ENCODE measurements at regions not wholly inside any gene's neighbourhood (a gene's known extent, or its start where the extent isn't known, plus 50 kb on each side); places are given as distances from the start of the nearest gene placed in this dataset.

DNA sequence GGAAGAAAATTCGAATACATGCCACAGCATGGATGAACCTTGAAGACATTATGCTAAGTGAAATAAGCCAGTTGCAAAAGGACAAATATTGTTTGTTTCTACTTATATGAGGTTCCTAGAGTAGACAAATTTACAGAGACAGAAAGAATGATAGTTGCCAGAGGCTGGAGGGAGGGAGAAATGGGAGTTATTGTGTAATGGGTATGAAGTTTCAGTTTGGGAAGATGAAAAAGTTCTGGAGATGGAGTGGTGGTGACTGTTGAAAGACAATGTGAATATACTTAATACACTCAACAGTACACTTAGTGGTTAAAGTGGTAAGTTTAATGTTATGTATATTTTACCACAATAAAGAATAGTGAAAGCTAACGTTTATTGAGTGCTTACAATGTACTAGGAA lies 99.6 kb upstream of the SLC44A1 start:
- no peak overlapping the region for H3K4me3 ChIP-seq (ENCODE audit: low read depth, poor library complexity, severe bottlenecking)
- TF ChIP-seq, protein P1, sequence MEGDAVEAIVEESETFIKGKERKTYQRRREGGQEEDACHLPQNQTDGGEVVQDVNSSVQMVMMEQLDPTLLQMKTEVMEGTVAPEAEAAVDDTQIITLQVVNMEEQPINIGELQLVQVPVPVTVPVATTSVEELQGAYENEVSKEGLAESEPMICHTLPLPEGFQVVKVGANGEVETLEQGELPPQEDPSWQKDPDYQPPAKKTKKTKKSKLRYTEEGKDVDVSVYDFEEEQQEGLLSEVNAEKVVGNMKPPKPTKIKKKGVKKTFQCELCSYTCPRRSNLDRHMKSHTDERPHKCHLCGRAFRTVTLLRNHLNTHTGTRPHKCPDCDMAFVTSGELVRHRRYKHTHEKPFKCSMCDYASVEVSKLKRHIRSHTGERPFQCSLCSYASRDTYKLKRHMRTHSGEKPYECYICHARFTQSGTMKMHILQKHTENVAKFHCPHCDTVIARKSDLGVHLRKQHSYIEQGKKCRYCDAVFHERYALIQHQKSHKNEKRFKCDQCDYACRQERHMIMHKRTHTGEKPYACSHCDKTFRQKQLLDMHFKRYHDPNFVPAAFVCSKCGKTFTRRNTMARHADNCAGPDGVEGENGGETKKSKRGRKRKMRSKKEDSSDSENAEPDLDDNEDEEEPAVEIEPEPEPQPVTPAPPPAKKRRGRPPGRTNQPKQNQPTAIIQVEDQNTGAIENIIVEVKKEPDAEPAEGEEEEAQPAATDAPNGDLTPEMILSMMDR (IDR thresholded peaks at IDR 0.05), result no peak
- no peak for TF ChIP-seq POLR2A (IDR thresholded peaks at IDR 0.05)
- DNase-seq (ENCODE audit: low spot score in 2 of 2), result no peak
- intact Hi-C loops (cut with DNase I; ENCODE audit: low total_unique reads), result no loop called here
- 70 to 73% methylated on average over 2 of the region's 2 CpGs for WGBS, 2 donors

DNA sequence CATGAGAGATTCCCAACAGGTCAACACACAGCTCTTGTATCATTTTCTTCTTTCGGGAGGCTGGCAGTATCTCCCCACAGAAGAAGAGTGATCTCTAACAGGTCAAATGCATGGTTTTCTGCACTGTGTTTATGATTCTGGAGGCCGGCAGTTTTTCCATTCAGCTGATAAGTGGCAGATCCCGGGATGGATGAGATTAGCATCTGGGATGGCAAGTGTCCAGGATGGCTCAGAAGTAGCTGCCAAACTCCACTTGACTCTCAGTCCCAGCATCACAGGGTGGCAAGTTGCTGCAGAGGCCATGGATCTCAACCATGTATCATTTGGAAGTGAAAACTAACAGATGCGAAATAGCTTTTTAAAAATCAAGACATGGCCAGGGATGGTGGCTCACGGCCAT lies 97.8 kb upstream of the SLC44A1 start:
- intact Hi-C loops (cut with DNase I; ENCODE audit: low total_unique reads), result no loop called here
- 50 to 57% methylated on average over 5 of the region's 5 CpGs for WGBS, 2 donors
- no peak overlapping the region for H3K4me3 ChIP-seq (ENCODE audit: low read depth, poor library complexity, severe bottlenecking)
- TF ChIP-seq, protein P1 (IDR thresholded peaks at IDR 0.05), result no peak
- TF ChIP-seq POLR2A (IDR thresholded peaks at IDR 0.05), result no peak
- no peak for DNase-seq (ENCODE audit: low spot score in 2 of 2)

DNA sequence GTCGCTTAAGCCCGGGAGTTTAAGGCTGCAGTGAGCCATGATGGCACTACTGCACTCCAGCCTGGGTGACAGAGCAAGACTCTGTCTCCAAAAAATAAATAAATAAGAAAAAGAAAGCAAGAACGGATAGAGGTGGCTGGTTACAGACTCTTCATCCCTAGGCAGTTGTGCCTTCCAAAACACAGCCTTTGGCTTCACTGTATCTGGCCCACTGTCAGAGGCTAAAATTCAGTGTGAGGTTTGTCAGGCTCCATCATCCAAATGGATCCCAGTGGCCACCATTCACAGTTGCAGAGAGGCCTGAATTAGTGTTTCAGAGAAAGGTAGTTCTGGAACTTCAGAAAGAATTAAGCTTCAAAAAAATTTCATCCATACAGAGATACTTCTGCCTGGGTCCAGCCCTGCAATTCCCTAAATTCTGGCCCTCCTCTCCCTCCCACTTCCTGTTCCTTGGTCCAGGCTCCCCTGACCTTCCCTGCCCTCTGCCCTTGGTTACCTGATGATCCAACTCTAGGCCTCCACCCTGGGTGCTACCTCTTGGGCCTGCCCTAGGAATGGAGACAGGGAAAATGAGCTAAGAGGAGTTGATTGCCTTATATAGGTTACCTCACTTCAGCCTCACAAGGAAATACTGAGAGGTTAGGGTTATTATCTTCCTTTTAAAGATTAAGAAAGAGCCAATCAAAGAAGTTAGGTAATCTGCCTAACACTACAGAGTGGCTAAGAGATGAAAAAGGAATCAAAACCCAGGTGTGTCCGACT lies 97.2 kb upstream of the SLC44A1 start:
- no peak for DNase-seq (ENCODE audit: low spot score in 2 of 2)
- TF ChIP-seq POLR2A (IDR thresholded peaks at IDR 0.05), result no peak
- TF ChIP-seq, protein P1 (IDR thresholded peaks at IDR 0.05), result no peak
- no peak overlapping the region for H3K4me3 ChIP-seq (ENCODE audit: low read depth, poor library complexity, severe bottlenecking)
- intact Hi-C loops (cut with DNase I; ENCODE audit: low total_unique reads), result no loop called here
- WGBS, 2 donors, result 70 to 82% methylated on average over 4 of the region's 4 CpGs

DNA sequence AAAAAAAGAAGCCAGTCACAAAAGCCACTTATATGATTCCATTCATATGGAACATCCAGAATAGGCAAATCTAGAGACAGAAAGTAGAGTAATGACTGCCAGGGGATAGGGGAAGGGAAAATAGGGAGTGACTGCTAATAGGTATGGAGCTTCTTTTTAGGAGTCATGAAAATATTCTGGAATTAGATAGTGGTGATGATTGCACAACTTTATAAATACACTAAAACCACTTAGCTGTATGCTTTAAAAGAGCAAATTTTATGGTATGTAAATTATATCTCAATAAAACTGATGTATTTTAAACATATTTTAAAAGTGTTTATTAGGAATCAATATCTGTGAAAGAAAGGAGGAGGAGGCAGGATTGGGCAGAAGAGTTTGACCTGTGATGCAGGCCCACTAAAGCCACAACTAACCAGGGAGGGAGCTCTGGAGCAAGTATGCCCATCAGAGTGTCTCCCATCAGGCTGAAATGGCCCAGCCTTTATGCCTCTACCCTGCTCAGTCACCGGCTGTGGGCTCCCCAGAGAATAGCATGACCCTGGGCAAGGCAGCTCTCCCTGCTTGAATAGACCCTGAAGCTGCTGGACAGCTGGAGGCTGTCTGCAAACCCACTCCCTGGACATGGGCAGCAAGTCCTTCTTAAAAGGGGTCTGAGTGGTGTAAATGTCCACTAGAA lies 96.0 kb upstream of the SLC44A1 start:
- no peak for DNase-seq (ENCODE audit: low spot score in 2 of 2)
- 62 to 73% methylated on average over 1 of the region's 1 CpG for WGBS, 2 donors
- no peak for TF ChIP-seq POLR2A (IDR thresholded peaks at IDR 0.05)
- TF ChIP-seq, protein P1 (IDR thresholded peaks at IDR 0.05), result no peak
- intact Hi-C loops (cut with DNase I; ENCODE audit: low total_unique reads), result no loop called here
- H3K4me3 ChIP-seq (ENCODE audit: low read depth, poor library complexity, severe bottlenecking), result no peak overlapping the region

DNA sequence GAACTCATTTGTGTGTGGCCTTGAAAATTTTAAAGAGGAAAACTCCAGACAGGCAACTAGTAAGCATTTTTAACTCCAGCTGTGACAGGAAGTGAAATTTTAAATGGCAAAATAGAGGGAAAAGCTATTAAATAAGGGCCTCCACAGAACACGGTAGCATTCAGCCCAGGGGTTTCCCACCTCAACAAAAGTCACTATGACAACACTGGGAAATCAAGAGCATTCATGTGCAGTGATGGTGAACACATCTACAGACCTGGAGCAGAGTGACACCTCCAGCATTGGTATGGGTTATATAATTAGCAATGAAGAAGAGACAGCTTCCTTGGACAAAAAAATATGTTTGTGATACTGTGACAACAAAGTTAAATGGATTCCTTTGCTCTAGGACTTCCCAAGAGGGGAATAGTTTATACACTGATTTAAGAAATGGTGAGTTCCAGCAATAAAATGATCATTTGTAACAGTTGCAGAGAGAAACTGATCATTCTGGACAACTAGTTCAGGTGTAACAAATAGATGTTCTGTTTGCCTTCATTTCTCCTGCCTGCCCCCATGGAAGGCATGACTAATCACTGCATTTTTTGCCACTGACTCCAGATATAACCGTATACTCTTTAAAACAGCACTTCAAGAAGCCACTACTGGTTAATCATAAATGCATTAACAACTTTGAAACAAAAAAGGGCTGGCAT lies 93.3 kb upstream of the SLC44A1 start:
- no peak overlapping the region for H3K4me3 ChIP-seq (ENCODE audit: low read depth, poor library complexity, severe bottlenecking)
- 54 to 63% methylated on average over 2 of the region's 2 CpGs for WGBS, 2 donors
- no peak for DNase-seq (ENCODE audit: low spot score in 2 of 2)
- no peak for TF ChIP-seq POLR2A (IDR thresholded peaks at IDR 0.05)
- TF ChIP-seq, protein P1 (IDR thresholded peaks at IDR 0.05), result no peak
- intact Hi-C loops (cut with DNase I; ENCODE audit: low total_unique reads), result loop anchor here (10.0 kb wide), 3 partner anchors 86 to 286 kb away; no protein-coding TSS in a partner anchor

All from lower leg skin (tissue), 4 donors.